ENCODE measurements at regions not wholly inside any gene's neighbourhood (a gene's known extent, or its start where the extent isn't known, plus 50 kb on each side); places are given as distances from the start of the nearest gene placed in this dataset.

DNA sequence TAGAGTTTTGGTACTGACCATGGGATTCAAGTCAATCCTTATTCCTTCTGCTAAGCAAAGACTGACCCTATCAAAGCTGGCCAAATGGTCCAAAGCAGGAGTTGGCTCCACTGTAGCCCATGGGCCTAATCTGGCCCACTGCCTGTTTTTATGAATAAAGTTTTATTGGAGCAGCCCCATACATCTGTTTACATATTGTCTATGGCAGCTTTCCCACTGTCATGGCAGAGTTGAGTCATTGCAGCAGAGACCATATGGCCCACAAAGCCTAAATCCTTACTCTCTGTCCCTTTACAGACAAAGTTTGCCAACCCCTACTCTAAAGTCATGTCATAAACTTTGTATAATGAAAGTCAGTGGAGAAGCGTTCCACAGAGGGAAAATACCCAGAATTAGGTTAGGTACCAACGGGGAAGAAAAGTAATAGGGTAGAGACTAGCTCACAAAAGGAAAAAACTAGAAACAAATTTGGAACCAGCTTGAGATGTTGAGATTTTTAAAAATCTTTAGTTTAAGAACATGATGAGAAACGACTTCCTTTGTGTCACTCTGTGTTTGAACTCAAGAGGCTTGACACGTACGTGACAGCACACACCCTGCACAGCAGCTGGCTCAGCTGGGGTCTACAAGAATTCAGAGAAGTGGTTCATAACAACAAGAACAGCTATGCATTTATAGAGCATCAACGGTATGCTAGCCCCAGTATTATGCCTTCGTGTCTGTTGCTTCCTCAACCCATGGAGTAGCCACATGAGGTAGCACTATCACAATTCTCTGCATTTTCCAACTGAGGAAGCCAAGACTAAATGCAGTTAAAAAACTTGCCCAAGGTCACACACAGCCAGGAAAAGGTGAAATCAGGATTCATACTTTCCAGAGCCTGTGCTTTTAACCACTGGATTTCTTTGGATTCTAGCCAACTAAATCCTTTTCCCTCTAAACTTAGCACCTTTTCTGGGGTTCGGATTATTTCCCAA lies 198.9 kb upstream of the WWC1 start:
- TF ChIP-seq ZFP3 (CRISPR knock-in tag; IDR thresholded peaks at IDR 0.05) (no peak), ZNF70 (CRISPR knock-in tag; IDR thresholded peaks at IDR 0.05) (no peak), ZFP30 (CRISPR knock-in tag; IDR thresholded peaks at IDR 0.05) (no peak), SNAI2 (CRISPR knock-in tag; IDR thresholded peaks at IDR 0.05) (no peak), ISL1 (CRISPR knock-in tag; IDR thresholded peaks at IDR 0.05) (no peak), PPARA (CRISPR knock-in tag; IDR thresholded peaks at IDR 0.05; ENCODE audit: borderline replicate concordance) (no peak), ESRRG (CRISPR knock-in tag; IDR thresholded peaks at IDR 0.05) (no peak), ZNF565 (CRISPR knock-in tag; conservative IDR thresholded peaks at IDR 0.05; ENCODE audit: low read depth) (no peak), RARB (CRISPR knock-in tag; IDR thresholded peaks at IDR 0.05) (no peak), CSDC2 (CRISPR knock-in tag; IDR thresholded peaks at IDR 0.05) (no peak), BACH2 (CRISPR knock-in tag; IDR thresholded peaks at IDR 0.05; ENCODE audit: borderline replicate concordance) (no peak), ZC3H10 (CRISPR knock-in tag; IDR thresholded peaks at IDR 0.05) (no peak), ZNF8 (CRISPR knock-in tag; IDR thresholded peaks at IDR 0.05) (no peak)
- TF ChIP-seq, protein P1, sequence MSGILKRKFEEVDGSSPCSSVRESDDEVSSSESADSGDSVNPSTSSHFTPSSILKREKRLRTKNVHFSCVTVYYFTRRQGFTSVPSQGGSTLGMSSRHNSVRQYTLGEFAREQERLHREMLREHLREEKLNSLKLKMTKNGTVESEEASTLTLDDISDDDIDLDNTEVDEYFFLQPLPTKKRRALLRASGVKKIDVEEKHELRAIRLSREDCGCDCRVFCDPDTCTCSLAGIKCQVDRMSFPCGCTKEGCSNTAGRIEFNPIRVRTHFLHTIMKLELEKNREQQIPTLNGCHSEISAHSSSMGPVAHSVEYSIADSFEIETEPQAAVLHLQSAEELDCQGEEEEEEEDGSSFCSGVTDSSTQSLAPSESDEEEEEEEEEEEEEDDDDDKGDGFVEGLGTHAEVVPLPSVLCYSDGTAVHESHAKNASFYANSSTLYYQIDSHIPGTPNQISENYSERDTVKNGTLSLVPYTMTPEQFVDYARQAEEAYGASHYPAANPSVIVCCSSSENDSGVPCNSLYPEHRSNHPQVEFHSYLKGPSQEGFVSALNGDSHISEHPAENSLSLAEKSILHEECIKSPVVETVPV (CRISPR knock-in tag; IDR thresholded peaks at IDR 0.05): no peak
- TF ChIP-seq, protein P2, sequence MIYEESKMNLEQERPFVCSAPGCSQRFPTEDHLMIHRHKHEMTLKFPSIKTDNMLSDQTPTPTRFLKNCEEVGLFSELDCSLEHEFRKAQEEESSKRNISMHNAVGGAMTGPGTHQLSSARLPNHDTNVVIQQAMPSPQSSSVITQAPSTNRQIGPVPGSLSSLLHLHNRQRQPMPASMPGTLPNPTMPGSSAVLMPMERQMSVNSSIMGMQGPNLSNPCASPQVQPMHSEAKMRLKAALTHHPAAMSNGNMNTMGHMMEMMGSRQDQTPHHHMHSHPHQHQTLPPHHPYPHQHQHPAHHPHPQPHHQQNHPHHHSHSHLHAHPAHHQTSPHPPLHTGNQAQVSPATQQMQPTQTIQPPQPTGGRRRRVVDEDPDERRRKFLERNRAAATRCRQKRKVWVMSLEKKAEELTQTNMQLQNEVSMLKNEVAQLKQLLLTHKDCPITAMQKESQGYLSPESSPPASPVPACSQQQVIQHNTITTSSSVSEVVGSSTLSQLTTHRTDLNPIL (CRISPR knock-in tag; IDR thresholded peaks at IDR 0.05; ENCODE audit: low read depth): no peak
- TF ChIP-seq, protein P3, sequence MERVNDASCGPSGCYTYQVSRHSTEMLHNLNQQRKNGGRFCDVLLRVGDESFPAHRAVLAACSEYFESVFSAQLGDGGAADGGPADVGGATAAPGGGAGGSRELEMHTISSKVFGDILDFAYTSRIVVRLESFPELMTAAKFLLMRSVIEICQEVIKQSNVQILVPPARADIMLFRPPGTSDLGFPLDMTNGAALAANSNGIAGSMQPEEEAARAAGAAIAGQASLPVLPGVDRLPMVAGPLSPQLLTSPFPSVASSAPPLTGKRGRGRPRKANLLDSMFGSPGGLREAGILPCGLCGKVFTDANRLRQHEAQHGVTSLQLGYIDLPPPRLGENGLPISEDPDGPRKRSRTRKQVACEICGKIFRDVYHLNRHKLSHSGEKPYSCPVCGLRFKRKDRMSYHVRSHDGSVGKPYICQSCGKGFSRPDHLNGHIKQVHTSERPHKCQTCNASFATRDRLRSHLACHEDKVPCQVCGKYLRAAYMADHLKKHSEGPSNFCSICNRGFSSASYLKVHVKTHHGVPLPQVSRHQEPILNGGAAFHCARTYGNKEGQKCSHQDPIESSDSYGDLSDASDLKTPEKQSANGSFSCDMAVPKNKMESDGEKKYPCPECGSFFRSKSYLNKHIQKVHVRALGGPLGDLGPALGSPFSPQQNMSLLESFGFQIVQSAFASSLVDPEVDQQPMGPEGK (CRISPR knock-in tag; IDR thresholded peaks at IDR 0.05; ENCODE audit: borderline replicate concordance): no peak
- no peak for ATAC-seq

DNA sequence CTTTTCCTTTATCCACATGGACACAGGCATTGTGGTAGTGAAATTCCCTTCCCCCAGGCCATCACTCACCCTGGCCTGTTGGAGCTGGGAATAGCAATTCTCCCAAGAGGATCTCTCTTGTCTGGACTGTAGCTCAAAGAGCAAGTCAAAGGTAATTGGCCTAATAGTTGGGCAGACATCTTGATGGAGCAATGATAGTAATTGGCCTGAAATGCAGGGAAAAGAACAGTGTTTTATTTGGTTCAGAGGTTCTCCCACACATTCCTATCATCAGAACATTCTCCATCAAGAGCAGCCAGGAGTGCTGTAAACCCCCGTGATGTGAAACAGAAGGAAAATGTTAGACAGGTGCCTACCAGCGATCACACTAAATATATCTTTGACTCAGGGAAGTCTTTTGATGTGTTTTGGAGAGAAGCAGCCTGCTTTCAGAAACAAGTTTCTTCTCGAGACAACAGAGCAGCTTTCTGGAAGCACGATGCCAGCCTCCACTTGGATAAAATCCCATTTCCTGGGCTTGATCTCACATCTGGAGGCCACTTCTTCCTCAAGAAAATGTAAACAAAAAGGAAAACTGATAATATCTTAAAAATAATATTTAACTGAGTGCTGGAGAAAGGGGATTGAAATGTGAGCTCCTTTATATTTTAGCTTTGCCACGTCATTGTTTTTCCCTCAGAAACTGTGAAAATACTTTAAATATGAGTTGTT lies 198.1 kb upstream of the WWC1 start:
- no peak for TF ChIP-seq ZC3H10 (CRISPR knock-in tag; IDR thresholded peaks at IDR 0.05)
- TF ChIP-seq ARNTL (CRISPR knock-in tag; IDR thresholded peaks at IDR 0.05; ENCODE audit: borderline replicate concordance, low read depth): no peak
- no peak for TF ChIP-seq ZNF8 (CRISPR knock-in tag; IDR thresholded peaks at IDR 0.05)
- TF ChIP-seq TOX (CRISPR knock-in tag; IDR thresholded peaks at IDR 0.05; ENCODE audit: borderline replicate concordance): no peak
- TF ChIP-seq, protein P4, sequence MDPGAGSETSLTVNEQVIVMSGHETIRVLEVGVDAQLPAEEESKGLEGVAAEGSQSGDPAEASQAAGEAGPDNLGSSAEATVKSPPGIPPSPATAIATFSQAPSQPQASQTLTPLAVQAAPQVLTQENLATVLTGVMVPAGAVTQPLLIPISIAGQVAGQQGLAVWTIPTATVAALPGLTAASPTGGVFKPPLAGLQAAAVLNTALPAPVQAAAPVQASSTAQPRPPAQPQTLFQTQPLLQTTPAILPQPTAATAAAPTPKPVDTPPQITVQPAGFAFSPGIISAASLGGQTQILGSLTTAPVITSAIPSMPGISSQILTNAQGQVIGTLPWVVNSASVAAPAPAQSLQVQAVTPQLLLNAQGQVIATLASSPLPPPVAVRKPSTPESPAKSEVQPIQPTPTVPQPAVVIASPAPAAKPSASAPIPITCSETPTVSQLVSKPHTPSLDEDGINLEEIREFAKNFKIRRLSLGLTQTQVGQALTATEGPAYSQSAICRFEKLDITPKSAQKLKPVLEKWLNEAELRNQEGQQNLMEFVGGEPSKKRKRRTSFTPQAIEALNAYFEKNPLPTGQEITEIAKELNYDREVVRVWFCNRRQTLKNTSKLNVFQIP (CRISPR knock-in tag; IDR thresholded peaks at IDR 0.05; ENCODE audit: borderline replicate concordance, low read depth): no peak
- TF ChIP-seq, protein P1 (CRISPR knock-in tag; IDR thresholded peaks at IDR 0.05): no peak
- TF ChIP-seq, protein P2 (CRISPR knock-in tag; IDR thresholded peaks at IDR 0.05; ENCODE audit: low read depth): no peak
- no peak for TF ChIP-seq SNAI2 (CRISPR knock-in tag; IDR thresholded peaks at IDR 0.05)
- TF ChIP-seq, protein P3 (CRISPR knock-in tag; IDR thresholded peaks at IDR 0.05; ENCODE audit: borderline replicate concordance): no peak
- TF ChIP-seq TCF4 (CRISPR knock-in tag; IDR thresholded peaks at IDR 0.05; ENCODE audit: borderline replicate concordance): no peak
- TF ChIP-seq ESRRG (CRISPR knock-in tag; IDR thresholded peaks at IDR 0.05): no peak
- no peak for TF ChIP-seq ZFP3 (CRISPR knock-in tag; IDR thresholded peaks at IDR 0.05)
- ATAC-seq: no peak

All from SK-N-SH treated with all-trans-retinoic acid at 6 μM for 48 hours (cell line).